Sigmoid colon (tissue), 6 donors: ENCODE measurements at regions not wholly inside any gene's neighbourhood (a gene's known extent, or its start where the extent isn't known, plus 50 kb on each side); places are given as distances from the start of the nearest gene placed in this dataset.

Source experiments
- DNase-seq: peaks from one replicate; pipeline ENCODE4 v3.0.0-alpha.2; 2019
- H3K27ac ChIP-seq, 4 donors: fragments of 200-600 bp; sonication (generic); one replicate each; pipeline ENCODE4 v1.5.1; 2016 to 2019; ENCODE audit warnings: mild to moderate bottlenecking in 1 of 4
- H3K27me3 ChIP-seq, 3 donors: fragments of 200-600 bp; sonication (generic); one replicate each; pipeline ENCODE4 v1.5.1; 2019; ENCODE audit warnings: mild to moderate bottlenecking in 1 of 3
- H3K36me3 ChIP-seq, 4 donors: fragments of 200-600 bp; sonication (generic); one replicate each; pipeline ENCODE4 v1.5.1; 2016 to 2019
- H3K4me1 ChIP-seq, 4 donors: fragments of 200-600 bp; sonication (generic); one replicate each; pipeline ENCODE4 v1.5.1; 2017 to 2019
- H3K4me3 ChIP-seq, 4 donors: fragments of 200-600 bp; sonication (generic); one replicate each; pipeline ENCODE4 v1.5.1; 2017 to 2019; ENCODE audit warnings: mild to moderate bottlenecking in 2 of 4, moderate library complexity in 1 of 4
- H3K9me3 ChIP-seq, 4 donors: fragments of 200-600 bp in 3 of 4; sonication (generic) in 3 of 4; one replicate each; pipeline versions ENCODE4 v1.5.1 to v1.6.1; 2013 to 2019
- EP300 ChIP-seq, 4 donors: sonication (generic); formaldehyde crosslinking; IDR thresholded peaks; one replicate each; pipeline ENCODE4 v1.6.1; 2017; ENCODE audit warnings: antibody characterized with exemption in 4 of 4
- POLR2A ChIP-seq, 2 donors: fragments of 450-650 bp; IDR thresholded peaks; one replicate each; pipeline ENCODE4 v1.6.1; 2016; ENCODE audit warnings: antibody characterized with exemption in 2 of 2, mild to moderate bottlenecking in 2 of 2, moderate library complexity in 2 of 2
- POLR2AphosphoS5 ChIP-seq, 4 donors: sonication (generic); formaldehyde crosslinking; IDR thresholded peaks; one replicate each; pipeline ENCODE4 v1.6.1; 2017; ENCODE audit warnings: antibody characterized with exemption in 4 of 4
- WGBS, 2 donors: extraction: QIAGEN DNeasy Blood & Tissue Kit; methylation state at CpG; one replicate each; pipeline ENCODE4 v1.1.7; 2013; 5-methylcytosine and 5-hydroxymethylcytosine counted together
- intact Hi-C: fragments of 100-400 bp; cut with DNase I; formaldehyde crosslinking; loops from one replicate; pipeline ENCODE4 v1.15.1; 2023
- TF ChIP-seq, protein P1 (sequence below), 4 experiments: fragments of 450-650 bp in 3 of 4; fragments of 200-600 bp in 1 of 4; IDR thresholded peaks; one replicate each; pipeline ENCODE4 v1.5.1; 2016 to 2019; ENCODE audit warnings: antibody characterized with exemption in 4 of 4, mild to moderate bottlenecking in 3 of 4, moderate library complexity in 2 of 4
- donor health status: healthy with polysubstance abuse.
- donor health status: healthy.

DNA sequence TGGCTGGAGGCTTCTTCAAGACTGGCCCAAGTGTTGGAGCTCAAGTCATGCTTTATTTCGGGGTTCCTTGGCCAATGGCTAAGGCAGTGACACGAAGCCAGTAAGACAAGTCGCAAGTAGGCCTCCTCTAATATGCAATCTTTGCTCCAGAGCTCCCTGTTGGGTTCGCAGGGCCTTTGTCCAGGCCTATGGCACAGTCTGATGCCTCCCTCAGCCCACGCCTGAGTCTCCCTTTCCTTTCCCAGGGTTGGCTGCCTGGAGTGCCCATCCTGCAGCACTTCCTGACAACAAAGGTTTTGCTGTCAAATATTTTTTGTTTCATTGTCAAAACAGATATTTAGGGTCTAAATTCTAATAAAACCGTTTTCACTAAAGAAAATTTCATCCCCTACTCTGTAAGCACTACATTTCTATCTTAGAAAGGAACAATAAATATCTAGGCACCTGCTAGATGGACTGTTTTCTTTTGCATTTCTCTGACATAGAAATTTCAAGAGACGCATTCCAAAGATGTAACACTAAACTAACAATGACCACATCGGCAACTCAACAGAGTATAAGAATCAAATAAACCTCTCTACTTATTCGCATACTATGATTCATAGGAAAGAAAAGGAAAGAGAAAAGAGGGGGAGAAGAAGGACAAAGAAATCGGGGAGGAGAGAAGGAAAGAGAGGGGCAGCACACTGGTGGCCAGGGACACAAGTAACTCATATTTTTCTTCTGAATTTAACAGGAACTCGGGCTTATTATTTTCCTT is 393.1 kb upstream of the ATP11B start:
- no peaks in the 10 kb centered on the region for H3K27me3 ChIP-seq
- H3K4me1 ChIP-seq: no peaks in the 10 kb centered on the region
- no peak overlapping the region for H3K4me3 ChIP-seq
- TF ChIP-seq POLR2A (IDR thresholded peaks at IDR 0.05) (no peak), EP300 (IDR thresholded peaks at IDR 0.05) (no peak), POLR2AphosphoS5 (IDR thresholded peaks at IDR 0.05) (no peak)
- TF ChIP-seq, protein P1, sequence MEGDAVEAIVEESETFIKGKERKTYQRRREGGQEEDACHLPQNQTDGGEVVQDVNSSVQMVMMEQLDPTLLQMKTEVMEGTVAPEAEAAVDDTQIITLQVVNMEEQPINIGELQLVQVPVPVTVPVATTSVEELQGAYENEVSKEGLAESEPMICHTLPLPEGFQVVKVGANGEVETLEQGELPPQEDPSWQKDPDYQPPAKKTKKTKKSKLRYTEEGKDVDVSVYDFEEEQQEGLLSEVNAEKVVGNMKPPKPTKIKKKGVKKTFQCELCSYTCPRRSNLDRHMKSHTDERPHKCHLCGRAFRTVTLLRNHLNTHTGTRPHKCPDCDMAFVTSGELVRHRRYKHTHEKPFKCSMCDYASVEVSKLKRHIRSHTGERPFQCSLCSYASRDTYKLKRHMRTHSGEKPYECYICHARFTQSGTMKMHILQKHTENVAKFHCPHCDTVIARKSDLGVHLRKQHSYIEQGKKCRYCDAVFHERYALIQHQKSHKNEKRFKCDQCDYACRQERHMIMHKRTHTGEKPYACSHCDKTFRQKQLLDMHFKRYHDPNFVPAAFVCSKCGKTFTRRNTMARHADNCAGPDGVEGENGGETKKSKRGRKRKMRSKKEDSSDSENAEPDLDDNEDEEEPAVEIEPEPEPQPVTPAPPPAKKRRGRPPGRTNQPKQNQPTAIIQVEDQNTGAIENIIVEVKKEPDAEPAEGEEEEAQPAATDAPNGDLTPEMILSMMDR (IDR thresholded peaks at IDR 0.05): no peak
- no peak for DNase-seq
- WGBS, 2 donors: 81 to 84% methylated on average over 11 of the region's 11 CpGs
- intact Hi-C loops: no loop called here
- no peak overlapping the region for H3K27ac ChIP-seq
- H3K36me3 ChIP-seq: no peaks in the 10 kb centered on the region
- H3K9me3 ChIP-seq: no peaks in the 10 kb centered on the region

- TF ChIP-seq POLR2A (IDR thresholded peaks at IDR 0.05): no peak
- no peak for TF ChIP-seq EP300 (IDR thresholded peaks at IDR 0.05)
- TF ChIP-seq, protein P1 (IDR thresholded peaks at IDR 0.05): no peak
- no peak for TF ChIP-seq POLR2AphosphoS5 (IDR thresholded peaks at IDR 0.05)
- Histone ChIP-seq H3K4me1 (no peaks in the 10 kb centered on the region), H3K9me3 (no peaks in the 10 kb centered on the region), H3K4me3 (no peak overlapping the region), H3K27me3 (no peaks in the 10 kb centered on the region), H3K27ac (no peak overlapping the region), H3K36me3 (no peaks in the 10 kb centered on the region)
- intact Hi-C loops: no loop called here
- WGBS, 2 donors: 46 to 57% methylated on average over 2 of the region's 2 CpGs
- DNase-seq: no peak
Observed at GRCh38 chr3:182400838-182401237, 392.5 kb upstream of the ATP11B start.

DNA sequence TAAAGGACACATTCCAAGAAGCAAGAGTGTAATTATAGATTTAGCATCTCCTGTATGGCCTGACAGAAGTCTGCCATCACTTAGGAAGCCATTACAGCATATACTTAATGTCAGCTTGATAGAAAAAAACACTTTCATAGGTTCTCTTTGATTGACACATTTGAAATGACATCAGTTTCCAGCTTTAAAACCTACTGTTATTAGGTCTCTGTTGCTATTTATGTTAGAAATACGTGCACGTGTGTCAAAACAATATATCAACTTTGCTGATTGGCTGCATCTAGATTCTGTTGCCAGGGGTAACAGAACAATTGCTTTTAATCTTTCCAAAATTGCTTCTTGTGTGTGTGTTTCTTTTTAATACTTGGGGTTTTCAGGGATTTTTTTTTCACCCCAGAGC is 389.3 kb upstream of the ATP11B start:
- no peaks in the 10 kb centered on the region for H3K27me3 ChIP-seq
- no peak overlapping the region for H3K4me3 ChIP-seq
- H3K4me1 ChIP-seq: no peaks in the 10 kb centered on the region
- intact Hi-C loops: no loop called here
- no peaks in the 10 kb centered on the region for H3K36me3 ChIP-seq
- no peak for DNase-seq
- no peaks in the 10 kb centered on the region for H3K9me3 ChIP-seq
- no peak overlapping the region for H3K27ac ChIP-seq
- WGBS, 2 donors: 79 to 81% methylated on average over 2 of the region's 2 CpGs
- TF ChIP-seq EP300 (IDR thresholded peaks at IDR 0.05): no peak

GRCh38 chr3:182405759-182406158 is 387.5 kb upstream of the ATP11B start:
- Histone ChIP-seq H3K27ac (no peak overlapping the region), H3K27me3 (no peaks in the 10 kb centered on the region), H3K9me3 (no peaks in the 10 kb centered on the region), H3K36me3 (no peaks in the 10 kb centered on the region), H3K4me1 (no peaks in the 10 kb centered on the region), H3K4me3 (no peak overlapping the region)
- intact Hi-C loops: no loop called here
- DNase-seq: no peak
- WGBS, 2 donors: 45 to 58% methylated on average over 2 of the region's 2 CpGs
- TF ChIP-seq POLR2AphosphoS5 (IDR thresholded peaks at IDR 0.05): no peak
- no peak for TF ChIP-seq EP300 (IDR thresholded peaks at IDR 0.05)
- TF ChIP-seq, protein P1 (IDR thresholded peaks at IDR 0.05): no peak
- TF ChIP-seq POLR2A (IDR thresholded peaks at IDR 0.05): no peak

DNA sequence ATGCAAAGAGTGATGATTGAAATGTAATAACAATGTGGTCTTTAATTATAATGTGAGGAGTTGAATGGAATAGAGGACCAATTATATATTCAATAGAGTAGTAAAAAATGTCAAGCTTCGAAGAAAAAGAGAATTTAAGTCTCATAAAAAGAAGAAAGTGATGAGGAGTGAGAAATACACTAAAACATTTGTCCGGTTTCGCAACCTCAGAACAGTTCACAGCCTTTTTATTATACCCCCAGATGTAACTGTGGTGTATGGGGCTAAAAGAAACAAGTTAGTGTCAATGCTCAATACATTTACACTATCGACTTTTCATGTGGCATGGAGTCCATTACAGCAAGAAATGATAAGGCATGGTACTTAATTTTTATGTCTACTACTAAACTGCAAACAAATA is 386.5 kb upstream of the ATP11B start:
- intact Hi-C loops: no loop called here
- Histone ChIP-seq H3K4me3 (no peak overlapping the region), H3K27ac (no peak overlapping the region), H3K4me1 (no peaks in the 10 kb centered on the region), H3K36me3 (no peaks in the 10 kb centered on the region), H3K9me3 (no peaks in the 10 kb centered on the region), H3K27me3 (no peaks in the 10 kb centered on the region)
- DNase-seq: no peak
- no peak for TF ChIP-seq POLR2AphosphoS5 (IDR thresholded peaks at IDR 0.05)
- no peak for TF ChIP-seq EP300 (IDR thresholded peaks at IDR 0.05)
- TF ChIP-seq POLR2A (IDR thresholded peaks at IDR 0.05): no peak
- TF ChIP-seq, protein P1 (IDR thresholded peaks at IDR 0.05): no peak
- 67 to 80% methylated on average over 4 of the region's 4 CpGs for WGBS, 2 donors
